GM12892 (cell line): ENCODE measurements at regions not wholly inside any gene's neighbourhood (a gene's known extent, or its start where the extent isn't known, plus 50 kb on each side); places are given as distances from the start of the nearest gene placed in this dataset.

Experiments used
- POLR2A ChIP-seq: IDR thresholded peaks from 2 replicates; pipeline ENCODE4 v1.6.1; 2011; ENCODE audit warnings: low read depth, low read length, control low read depth
- POLR2AphosphoS5 ChIP-seq: IDR thresholded peaks from 2 replicates; pipeline ENCODE4 v1.6.1; 2011; ENCODE audit warnings: low read depth, low read length, control low read depth
- TAF1 ChIP-seq: IDR thresholded peaks from 2 replicates; pipeline ENCODE4 v1.6.1; 2011; ENCODE audit warnings: low read depth, mild to moderate bottlenecking, control low read depth, low read length, borderline replicate concordance

DNA sequence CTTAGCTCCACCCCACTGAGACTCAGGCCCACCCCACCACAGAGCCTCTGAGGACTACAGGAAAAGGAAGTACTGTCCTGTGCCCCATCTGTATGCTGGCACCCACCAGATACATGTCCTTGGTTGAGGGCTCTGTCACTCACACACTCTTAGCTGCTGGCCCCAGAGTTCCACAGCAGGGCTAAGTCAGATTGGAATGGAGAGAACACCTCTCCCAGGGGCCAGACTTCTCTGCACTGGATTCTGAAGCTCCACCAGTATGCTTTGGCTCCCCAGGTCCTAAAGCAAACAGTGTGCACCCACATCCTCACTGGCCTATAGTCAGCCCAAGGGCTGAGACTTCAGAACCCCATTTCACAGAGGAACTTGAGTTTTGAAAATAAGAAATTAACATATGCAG, 103.2 kb upstream of the PPP2R2D start:
- TF ChIP-seq TAF1 (no peak), POLR2A (no peak), POLR2AphosphoS5 (no peak)
